Esophagus muscularis mucosa (tissue), 2 donors: ENCODE measurements at regions not wholly inside any gene's neighbourhood (a gene's known extent, or its start where the extent isn't known, plus 50 kb on each side); places are given as distances from the start of the nearest gene placed in this dataset.

ENCODE experiments used
- EP300 ChIP-seq: sonication (generic); formaldehyde crosslinking; IDR thresholded peaks from one replicate; pipeline ENCODE4 v1.6.1; 2017; ENCODE audit warnings: antibody characterized with exemption
- POLR2A ChIP-seq: fragments of 450-650 bp; IDR thresholded peaks from one replicate; pipeline ENCODE4 v1.6.1; 2017; ENCODE audit warnings: antibody characterized with exemption, moderate library complexity, mild to moderate bottlenecking, low read depth

- no peak for TF ChIP-seq POLR2A
- no peak for TF ChIP-seq EP300
Measured at GRCh38 chr12:74066476-74066875, 471.2 kb upstream of the ATXN7L3B start.
